Activated naive CD4-positive, alpha-beta T cell treated with anti-CD3 and anti-CD28 coated beads, Interleukin-2, amount 50 U/mL, for 24 hours (primary cell): ENCODE measurements at regions not wholly inside any gene's neighbourhood (a gene's known extent, or its start where the extent isn't known, plus 50 kb on each side); places are given as distances from the start of the nearest gene placed in this dataset.

Experiments used
- H3K27ac Mint-ChIP-seq: one replicate; pipeline ENCODE4 v1.8.0; 2021; ENCODE audit warnings: mild to moderate bottlenecking, mixed read lengths
- H3K27me3 Mint-ChIP-seq: one replicate; pipeline ENCODE4 v1.8.0; 2021; ENCODE audit warnings: mixed read lengths
- H3K36me3 Mint-ChIP-seq: one replicate; pipeline ENCODE4 v1.8.0; 2021; ENCODE audit warnings: mixed read lengths
- H3K4me1 Mint-ChIP-seq: one replicate; pipeline ENCODE4 v1.8.0; 2021; ENCODE audit warnings: mixed read lengths
- H3K4me3 Mint-ChIP-seq: one replicate; pipeline ENCODE4 v1.8.0; 2021; ENCODE audit warnings: mild to moderate bottlenecking, mixed read lengths
- H3K9me3 Mint-ChIP-seq: one replicate; pipeline ENCODE4 v1.8.0; 2021; ENCODE audit warnings: mixed read lengths

DNA sequence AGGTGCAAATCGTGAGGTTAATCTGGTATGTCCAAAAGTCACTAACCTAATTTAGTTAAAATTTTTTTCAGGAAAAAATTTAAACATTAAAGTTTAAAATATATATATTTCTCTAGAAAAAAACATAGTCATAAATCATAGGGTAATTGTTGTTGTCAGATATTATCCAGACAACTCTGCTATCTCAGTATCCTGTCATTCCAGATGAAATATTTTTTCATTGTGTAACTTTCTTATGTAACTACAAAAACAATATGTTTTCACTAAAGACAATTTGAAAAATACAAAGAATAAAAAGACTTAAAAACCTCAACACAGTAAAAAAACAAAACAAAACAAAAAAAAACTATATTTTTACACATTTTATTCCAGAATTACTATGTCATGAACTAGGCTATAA is 57.6 kb downstream of the TENT5A start:
- H3K27me3 Mint-ChIP-seq: no peaks in the 10 kb centered on the region
- H3K4me1 Mint-ChIP-seq: no peaks in the 10 kb centered on the region
- H3K4me3 Mint-ChIP-seq: no peak overlapping the region
- no peaks in the 10 kb centered on the region for H3K9me3 Mint-ChIP-seq
- no peaks in the 10 kb centered on the region for H3K36me3 Mint-ChIP-seq
- no peak overlapping the region for H3K27ac Mint-ChIP-seq

DNA sequence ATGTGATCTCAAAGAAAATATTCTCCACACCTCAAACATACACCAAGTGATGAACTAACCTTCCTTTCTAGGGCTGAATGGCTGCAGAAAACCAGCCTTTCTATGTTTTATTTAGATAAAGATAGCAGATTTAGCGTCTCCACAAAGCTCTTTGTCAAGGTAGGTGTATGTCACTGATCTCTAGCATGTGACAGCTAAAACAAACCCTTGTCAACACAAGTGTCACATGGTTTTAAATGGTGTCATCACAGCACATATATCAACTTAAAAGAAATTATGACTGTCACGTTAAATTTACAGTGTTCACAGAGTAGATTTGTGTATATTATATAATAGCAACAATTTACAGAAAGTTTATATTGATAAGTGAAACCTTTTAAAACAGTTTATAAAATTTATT is 58.3 kb downstream of the TENT5A start:
- Mint-ChIP-seq H3K4me1 (no peaks in the 10 kb centered on the region), H3K9me3 (no peaks in the 10 kb centered on the region)

DNA sequence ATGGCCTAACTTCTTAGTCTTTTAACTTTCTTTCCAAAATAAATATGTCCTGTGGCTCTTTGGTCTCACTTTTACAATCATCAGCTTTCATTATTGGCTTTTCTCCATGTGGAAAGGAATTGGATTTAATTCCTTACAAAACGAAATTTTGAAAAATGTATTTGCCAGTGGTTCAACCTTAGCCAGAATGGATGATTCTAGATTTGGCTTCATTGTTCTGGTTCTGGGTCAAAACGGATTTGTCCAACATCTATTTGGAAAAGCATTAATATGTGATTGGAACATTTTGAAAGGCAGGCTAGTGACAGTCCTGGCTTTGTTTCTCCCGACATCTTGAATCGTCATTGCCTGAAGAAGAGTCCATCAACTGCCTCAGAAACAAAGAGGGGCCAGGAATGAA is 59.2 kb downstream of the TENT5A start:
- Mint-ChIP-seq H3K27me3 (no peaks in the 10 kb centered on the region), H3K4me1 (no peaks in the 10 kb centered on the region), H3K27ac (no peak overlapping the region), H3K4me3 (no peak overlapping the region), H3K9me3 (no peaks in the 10 kb centered on the region), H3K36me3 (no peaks in the 10 kb centered on the region)

More for the DNA sequence above, 58.3 kb downstream of the TENT5A start:
- Mint-ChIP-seq H3K4me3 (no peak overlapping the region), H3K27me3 (no peaks in the 10 kb centered on the region), H3K36me3 (no peaks in the 10 kb centered on the region), H3K27ac (no peak overlapping the region)

DNA sequence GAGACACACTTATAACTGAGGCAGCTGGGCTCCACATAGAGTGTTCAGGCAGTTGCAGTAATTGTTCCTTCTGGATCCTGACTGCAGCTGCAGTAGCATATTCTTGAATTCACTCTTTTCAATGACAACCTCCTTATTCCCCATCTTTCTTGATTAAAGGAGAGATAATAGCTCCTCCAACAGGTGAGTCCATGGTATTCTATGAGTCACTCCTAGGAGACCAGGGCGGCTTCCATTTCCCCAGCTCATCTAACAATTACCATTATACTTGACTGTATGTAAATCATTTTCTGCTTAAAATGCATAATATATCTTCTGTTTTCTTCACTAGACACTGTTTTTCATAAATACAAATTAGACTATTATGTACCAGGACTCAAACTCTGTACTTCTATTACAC is 62.4 kb downstream of the TENT5A start:
- Mint-ChIP-seq H3K36me3 (no peaks in the 10 kb centered on the region), H3K4me1 (no peaks in the 10 kb centered on the region), H3K27ac (no peak overlapping the region), H3K27me3 (no peaks in the 10 kb centered on the region), H3K4me3 (no peak overlapping the region), H3K9me3 (no peaks in the 10 kb centered on the region)

DNA sequence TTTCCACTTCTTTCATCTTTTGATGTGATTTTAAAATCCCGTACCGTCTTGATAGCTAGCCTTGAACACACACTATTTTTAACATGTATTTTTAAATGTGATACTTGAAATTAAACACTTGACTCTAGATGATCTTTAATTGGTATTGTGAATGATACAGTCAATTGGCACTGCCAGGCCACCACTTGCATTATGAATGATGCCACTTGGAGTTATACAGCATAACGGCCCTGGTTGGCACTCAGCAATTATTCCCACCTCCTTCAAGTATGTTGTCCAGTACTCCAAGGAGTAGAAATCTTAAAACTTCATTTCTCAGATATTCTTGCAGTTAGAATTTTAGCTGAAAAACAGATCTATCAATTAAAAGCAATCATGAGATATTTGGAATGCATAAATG is 62.9 kb downstream of the TENT5A start:
- H3K27ac Mint-ChIP-seq: no peak overlapping the region
- no peaks in the 10 kb centered on the region for H3K9me3 Mint-ChIP-seq
- H3K36me3 Mint-ChIP-seq: no peaks in the 10 kb centered on the region
- no peak overlapping the region for H3K4me3 Mint-ChIP-seq
- H3K27me3 Mint-ChIP-seq: no peaks in the 10 kb centered on the region
- H3K4me1 Mint-ChIP-seq: no peaks in the 10 kb centered on the region

DNA sequence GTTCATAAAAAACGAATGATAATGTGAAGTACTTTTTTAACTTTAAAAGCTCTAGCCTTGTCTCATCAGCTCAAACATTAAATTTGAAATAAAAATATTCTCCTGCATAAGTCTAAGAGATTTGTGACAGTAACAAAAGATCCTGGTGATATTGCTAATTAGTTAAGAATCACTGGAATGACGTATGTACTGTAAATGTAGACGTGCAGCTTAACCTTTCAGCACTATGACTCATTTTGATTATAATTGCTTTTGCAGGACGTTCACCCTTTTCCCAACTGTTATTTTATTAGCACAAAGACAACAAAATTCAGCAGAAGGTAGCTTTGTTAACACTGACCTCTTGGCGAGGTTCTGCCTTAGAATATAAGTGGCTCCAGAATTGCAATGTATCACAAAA is 68.6 kb downstream of the TENT5A start:
- H3K27me3 Mint-ChIP-seq: no peaks in the 10 kb centered on the region
- no peaks in the 10 kb centered on the region for H3K9me3 Mint-ChIP-seq
- no peaks in the 10 kb centered on the region for H3K36me3 Mint-ChIP-seq
- H3K27ac Mint-ChIP-seq: no peak overlapping the region
- no peak overlapping the region for H3K4me3 Mint-ChIP-seq
- no peaks in the 10 kb centered on the region for H3K4me1 Mint-ChIP-seq

DNA sequence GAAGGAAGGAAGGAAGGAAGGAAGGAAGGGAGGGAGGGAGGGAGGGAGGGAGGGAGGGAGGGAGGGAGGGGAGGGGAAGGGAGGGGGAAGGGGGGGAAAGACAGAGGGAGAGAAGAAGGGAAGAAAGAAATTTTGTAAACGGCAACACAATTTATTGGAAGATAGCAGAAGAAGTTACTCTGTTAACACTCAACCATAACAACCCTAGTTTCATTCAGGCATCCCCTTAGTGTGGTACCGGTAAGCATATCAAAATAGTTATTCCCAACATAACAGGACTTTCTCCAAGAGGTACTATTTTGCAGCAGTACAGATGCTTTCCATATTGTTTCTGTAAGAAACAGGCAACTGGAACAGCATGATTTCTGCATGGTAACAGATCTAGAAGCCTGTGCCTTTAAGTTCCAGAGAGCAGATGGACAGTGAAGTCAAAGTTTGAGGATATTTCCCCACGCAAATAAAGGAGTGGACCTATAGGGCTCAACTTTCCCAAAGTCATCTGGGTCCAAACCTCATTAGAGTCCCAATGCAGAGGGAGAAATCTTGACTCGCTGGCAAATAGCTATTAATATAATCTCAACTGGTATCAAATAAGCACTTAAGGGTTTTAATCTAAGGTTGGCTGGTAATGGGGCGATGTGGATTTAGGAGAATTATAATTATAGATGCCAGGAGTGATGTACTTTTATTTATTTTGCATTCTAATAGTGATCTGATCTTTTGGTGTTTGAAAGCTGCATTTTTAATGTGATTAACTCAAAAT is 69.4 kb downstream of the TENT5A start:
- Mint-ChIP-seq H3K27ac (no peak overlapping the region), H3K4me3 (no peak overlapping the region), H3K36me3 (no peaks in the 10 kb centered on the region), H3K9me3 (no peaks in the 10 kb centered on the region), H3K4me1 (no peaks in the 10 kb centered on the region), H3K27me3 (no peaks in the 10 kb centered on the region)

DNA sequence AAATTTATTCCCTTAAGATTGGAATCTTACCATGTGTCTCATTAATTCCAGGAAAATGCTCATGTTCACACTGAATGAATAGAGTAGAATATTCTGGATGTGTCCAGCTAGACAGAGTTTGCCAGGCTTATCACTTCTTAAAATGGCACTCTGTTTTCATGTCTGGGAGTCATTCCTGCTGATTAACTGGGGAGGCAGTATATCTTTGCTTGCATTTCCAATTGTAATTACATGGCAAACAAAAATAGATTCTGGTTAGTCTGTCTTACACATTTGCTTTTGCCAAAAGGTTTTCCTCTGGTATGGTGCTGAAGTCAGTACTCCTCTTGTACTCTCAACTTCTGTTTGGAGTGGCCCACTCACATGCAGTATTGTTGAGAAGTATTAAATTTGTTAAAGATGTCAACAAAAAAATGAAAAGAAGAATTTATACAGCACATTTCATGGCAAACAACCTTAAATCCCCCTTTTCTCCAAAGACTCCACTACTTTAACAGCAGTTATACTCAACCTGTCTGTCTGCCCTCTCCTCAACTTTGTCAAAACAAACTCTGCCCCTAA is 70.2 kb downstream of the TENT5A start:
- Mint-ChIP-seq H3K27ac (no peak overlapping the region), H3K27me3 (no peaks in the 10 kb centered on the region), H3K9me3 (no peaks in the 10 kb centered on the region), H3K4me1 (no peaks in the 10 kb centered on the region), H3K4me3 (no peak overlapping the region), H3K36me3 (no peaks in the 10 kb centered on the region)

DNA sequence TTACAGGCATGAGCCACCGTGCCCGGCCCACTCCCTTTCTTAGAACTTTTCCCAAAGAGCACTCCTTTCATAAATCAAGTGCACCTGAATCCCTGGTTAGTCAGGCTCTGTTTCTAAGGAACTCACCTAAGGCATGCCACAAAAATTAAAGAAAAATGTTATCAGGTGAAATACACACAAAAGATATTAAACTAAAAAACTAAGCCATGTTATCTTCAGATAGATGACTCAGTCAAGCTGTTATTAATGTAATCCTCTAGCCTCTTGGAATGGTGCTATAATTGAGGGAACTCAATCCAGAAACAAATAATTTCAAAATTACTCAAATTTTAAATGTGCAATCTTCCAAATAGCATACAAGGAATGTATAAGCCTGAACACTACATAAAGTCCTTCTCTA is 83.0 kb downstream of the TENT5A start:
- H3K27me3 Mint-ChIP-seq: no peaks in the 10 kb centered on the region
- H3K4me1 Mint-ChIP-seq: no peaks in the 10 kb centered on the region
- H3K9me3 Mint-ChIP-seq: peaks cover 5% of the 10 kb centered on the region
- no peak overlapping the region for H3K4me3 Mint-ChIP-seq
- H3K27ac Mint-ChIP-seq: no peak overlapping the region
- peaks cover 2% of the 10 kb centered on the region for H3K36me3 Mint-ChIP-seq

DNA sequence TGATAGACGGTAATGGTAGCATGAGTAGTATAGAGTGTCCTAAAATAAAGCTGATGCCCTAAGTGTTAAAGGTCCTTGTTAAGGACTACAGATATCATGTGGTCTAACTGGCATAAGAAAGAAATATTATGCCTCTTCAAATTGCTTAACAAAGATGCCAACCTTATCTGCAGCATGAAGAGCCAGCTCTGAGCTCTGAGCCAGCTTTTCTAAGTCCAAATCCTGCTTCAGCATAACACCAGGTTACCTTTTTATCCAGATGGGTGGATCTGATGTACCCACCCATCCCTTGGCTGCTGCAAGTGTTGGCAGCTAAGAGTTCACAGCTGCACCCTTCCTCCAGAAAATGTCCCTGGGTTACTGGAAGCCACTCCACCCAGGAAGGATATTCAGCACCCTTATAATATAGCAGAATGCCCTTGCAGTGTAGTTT is 83.8 kb downstream of the TENT5A start:
- Mint-ChIP-seq H3K4me3 (no peak overlapping the region), H3K27me3 (no peaks in the 10 kb centered on the region), H3K27ac (no peak overlapping the region), H3K4me1 (no peaks in the 10 kb centered on the region), H3K9me3 (peaks cover 5% of the 10 kb centered on the region), H3K36me3 (peaks cover 2% of the 10 kb centered on the region)

DNA sequence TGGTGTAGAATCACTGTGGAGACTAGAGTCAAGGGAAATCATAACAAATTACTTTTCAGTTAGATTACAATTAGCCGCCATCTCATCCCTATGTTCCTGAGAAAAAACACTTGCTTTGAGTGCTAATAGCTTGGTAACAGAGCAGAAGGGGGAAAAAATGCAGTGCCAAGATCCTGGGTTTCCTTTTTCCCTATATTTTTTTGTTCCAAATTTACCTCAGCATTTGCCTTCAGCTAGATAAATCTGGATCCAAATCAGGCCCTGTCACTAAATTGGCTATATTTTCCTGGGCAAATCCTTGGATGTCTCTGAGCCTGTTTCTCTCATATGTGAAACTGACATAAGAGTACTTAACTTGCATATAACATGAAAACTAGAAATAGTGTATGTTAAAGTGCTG is 86.0 kb downstream of the TENT5A start:
- H3K9me3 Mint-ChIP-seq: peaks cover 5% of the 10 kb centered on the region
- H3K4me3 Mint-ChIP-seq: no peak overlapping the region

DNA sequence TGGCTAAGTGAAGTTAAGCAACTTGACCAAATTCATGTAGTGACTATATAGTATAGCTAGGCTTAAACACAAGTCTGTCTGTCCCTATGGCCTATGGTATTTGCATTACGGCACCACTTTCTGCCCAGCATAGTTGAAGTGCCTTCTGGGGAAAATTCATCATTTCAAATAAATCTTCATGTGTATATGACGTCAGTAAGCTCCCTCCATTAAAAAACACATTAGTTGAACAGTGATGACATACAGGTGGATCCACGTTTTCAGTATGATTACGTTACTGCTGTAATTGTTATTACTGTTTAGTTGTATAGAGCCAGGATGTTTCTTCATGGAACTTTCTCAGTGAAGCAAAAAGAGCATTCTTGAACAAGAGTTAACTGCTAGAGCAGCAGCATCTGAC is 96.2 kb downstream of the TENT5A start:
- Mint-ChIP-seq H3K4me3 (no peak overlapping the region), H3K4me1 (no peaks in the 10 kb centered on the region), H3K27me3 (no peaks in the 10 kb centered on the region), H3K9me3 (no peaks in the 10 kb centered on the region), H3K27ac (no peak overlapping the region), H3K36me3 (no peaks in the 10 kb centered on the region)

More for the DNA sequence above, 86.0 kb downstream of the TENT5A start:
- Mint-ChIP-seq H3K36me3 (peaks cover 2% of the 10 kb centered on the region), H3K27me3 (no peaks in the 10 kb centered on the region), H3K27ac (no peak overlapping the region), H3K4me1 (no peaks in the 10 kb centered on the region)

DNA sequence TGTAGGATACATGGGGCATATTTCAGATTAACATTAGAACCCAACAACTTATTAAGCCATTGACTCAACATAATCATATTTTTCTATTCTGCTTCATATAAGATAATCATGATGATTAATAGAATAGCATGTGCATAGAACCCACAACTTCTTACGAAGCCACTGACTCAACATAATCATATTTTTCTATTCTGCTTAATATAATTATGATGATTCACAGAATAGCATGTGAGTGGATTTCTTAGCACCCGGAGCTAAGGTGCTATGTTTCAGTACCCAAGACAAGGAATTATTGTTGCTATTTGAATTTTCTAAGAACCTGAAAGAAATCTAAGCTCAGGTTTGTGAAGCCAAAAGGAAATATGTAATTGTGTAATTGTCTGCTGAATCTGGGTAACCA is 96.8 kb downstream of the TENT5A start:
- H3K27ac Mint-ChIP-seq: no peak overlapping the region
- H3K9me3 Mint-ChIP-seq: no peaks in the 10 kb centered on the region
- no peaks in the 10 kb centered on the region for H3K4me1 Mint-ChIP-seq
- no peak overlapping the region for H3K4me3 Mint-ChIP-seq
- H3K27me3 Mint-ChIP-seq: no peaks in the 10 kb centered on the region
- no peaks in the 10 kb centered on the region for H3K36me3 Mint-ChIP-seq

DNA sequence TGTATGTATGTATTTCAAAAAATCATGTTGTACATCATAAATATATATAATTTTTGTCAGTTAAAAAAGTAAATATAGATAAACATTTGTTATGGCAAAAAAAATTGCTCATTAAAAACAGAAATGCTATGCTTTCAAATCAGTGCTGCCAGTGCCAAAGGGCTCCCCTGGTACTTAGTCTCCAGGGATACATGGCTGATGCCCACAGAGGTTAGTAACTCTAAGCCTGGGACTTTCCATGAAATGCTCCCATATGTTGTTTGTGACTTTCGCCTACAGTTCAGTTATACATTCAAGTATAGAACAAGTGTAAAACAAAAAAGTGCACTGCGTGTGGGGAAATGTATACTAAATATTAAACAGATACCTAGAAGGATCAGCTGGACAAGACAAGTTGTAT is 104.0 kb downstream of the TENT5A start:
- H3K27me3 Mint-ChIP-seq: no peaks in the 10 kb centered on the region

DNA sequence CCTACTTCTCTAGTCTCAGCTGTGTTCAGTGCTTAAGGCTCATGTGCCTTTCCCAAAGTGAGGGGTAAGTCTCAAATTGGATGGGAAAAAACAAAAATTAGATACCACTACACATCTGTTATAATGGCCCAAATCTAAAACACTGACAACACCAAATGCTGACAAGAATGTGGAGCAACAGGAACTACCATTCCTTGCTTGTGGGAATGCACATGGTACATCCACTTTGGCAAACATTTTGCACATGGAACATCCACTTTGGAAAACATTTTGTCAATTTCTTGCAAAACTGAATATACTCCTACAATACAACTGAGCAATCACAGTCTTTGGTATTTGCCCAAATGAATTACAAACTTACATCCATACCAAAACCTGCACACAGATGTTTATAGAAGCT is 109.3 kb downstream of the TENT5A start:
- Mint-ChIP-seq H3K27me3 (peaks cover 5% of the 10 kb centered on the region), H3K27ac (no peak overlapping the region), H3K4me1 (no peaks in the 10 kb centered on the region), H3K36me3 (no peaks in the 10 kb centered on the region), H3K9me3 (peaks cover 9% of the 10 kb centered on the region), H3K4me3 (no peak overlapping the region)

More for the DNA sequence above, 104.0 kb downstream of the TENT5A start:
- Mint-ChIP-seq H3K4me3 (no peak overlapping the region), H3K9me3 (no peaks in the 10 kb centered on the region), H3K4me1 (no peaks in the 10 kb centered on the region), H3K27ac (no peak overlapping the region), H3K36me3 (no peaks in the 10 kb centered on the region)

DNA sequence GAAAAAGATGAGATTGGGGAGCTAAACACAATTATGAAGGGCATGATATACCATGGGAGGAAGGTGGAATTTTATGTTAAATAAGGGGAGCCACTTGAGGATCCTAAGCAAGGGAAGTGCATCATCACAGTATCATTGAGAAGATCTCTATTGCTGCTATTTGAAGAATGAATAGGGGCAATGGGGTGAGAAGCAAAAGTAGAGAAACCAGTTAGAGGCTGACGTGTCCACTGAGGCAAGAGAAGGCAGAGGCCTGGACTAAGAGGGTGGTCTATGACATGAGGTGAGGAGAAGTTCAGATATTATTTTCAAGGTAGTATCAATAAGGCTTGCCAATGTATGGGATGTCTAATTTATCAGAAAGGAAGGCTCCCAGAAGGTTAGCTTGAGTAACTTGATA is 111.6 kb downstream of the TENT5A start:
- Mint-ChIP-seq H3K4me1 (no peaks in the 10 kb centered on the region), H3K27me3 (peaks cover 7% of the 10 kb centered on the region), H3K4me3 (no peak overlapping the region), H3K27ac (no peak overlapping the region), H3K9me3 (peaks cover 9% of the 10 kb centered on the region), H3K36me3 (no peaks in the 10 kb centered on the region)

DNA sequence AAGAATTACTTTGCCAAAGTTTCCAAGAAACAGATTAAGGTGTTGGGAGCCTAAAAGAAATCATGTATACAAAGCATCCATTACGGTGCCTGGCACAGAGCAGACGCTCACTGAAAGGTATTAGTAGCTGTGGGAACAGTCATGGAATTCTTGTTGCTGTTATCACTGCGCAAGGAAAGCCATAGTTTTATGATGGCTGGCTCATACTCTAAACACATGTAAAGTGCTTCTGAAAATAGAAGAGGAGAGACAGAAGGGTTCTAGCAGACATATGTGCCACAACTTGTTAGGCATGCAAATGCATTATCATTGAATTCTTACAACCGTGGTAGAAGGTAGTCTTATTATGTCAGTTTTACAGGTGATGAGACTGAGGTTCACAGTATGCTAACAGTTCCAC is 112.4 kb downstream of the TENT5A start:
- Mint-ChIP-seq H3K27ac (no peak overlapping the region), H3K9me3 (peaks cover 9% of the 10 kb centered on the region), H3K4me3 (no peak overlapping the region), H3K4me1 (no peaks in the 10 kb centered on the region), H3K36me3 (no peaks in the 10 kb centered on the region), H3K27me3 (peaks cover 7% of the 10 kb centered on the region)
